Tibial nerve (tissue), 3 donors: ENCODE measurements at regions not wholly inside any gene's neighbourhood (a gene's known extent, or its start where the extent isn't known, plus 50 kb on each side); places are given as distances from the start of the nearest gene placed in this dataset.

ENCODE experiments used
- POLR2A ChIP-seq, 2 donors: fragments of 450-650 bp; IDR thresholded peaks; one replicate each; pipeline ENCODE4 v1.6.1; 2017; ENCODE audit warnings: antibody characterized with exemption in 2 of 2, mild to moderate bottlenecking in 2 of 2, moderate library complexity in 2 of 2
- TF ChIP-seq, protein P1 (sequence below), 5 experiments: fragments of 200-600 bp in 3 of 5; fragments of 450-650 bp in 2 of 5; sonication (generic) in 3 of 5; IDR thresholded peaks; one replicate each; pipeline ENCODE4 v1.5.1; 2016 to 2019; ENCODE audit warnings: antibody characterized with exemption in 5 of 5, mild to moderate bottlenecking in 3 of 5, moderate library complexity in 2 of 5

DNA sequence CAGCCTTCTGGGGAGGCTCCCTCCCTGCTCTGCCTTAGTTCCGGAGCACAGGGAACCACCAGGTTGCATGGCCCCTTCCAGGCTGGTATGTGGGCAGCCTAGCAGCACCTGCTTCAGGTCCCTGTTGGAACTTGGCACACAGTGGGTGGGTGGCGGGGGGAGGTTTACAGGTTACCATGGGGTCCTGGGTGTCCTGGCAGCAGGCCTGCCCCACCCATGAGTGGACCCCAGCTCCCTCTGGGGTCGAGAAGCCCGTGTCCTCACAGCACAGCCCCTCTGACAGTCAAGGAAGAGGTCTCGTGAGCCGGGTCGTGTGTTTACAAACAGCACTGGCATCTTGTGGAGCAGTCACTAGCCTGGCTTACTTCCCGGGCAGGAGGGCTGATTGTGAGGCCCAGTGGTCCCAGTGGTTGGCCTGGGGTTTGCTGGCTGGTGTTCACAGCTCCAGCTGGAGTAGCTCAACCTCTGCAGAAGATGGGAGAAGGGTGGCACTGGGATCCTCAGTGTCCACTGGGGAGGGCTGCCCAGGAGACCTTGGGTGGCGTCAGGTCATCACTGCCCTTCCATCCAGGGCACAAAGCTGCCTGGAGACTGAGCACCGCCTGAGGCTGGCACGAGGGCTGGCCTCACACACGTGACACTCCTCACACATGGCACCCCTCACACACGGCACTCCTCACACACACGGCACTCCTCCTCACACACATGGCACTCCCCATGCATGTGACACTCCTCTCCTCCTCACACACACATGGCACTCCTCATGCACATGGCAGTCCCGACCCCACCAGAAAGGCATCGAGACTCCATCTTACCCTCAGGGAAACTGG lies 100.9 kb downstream of the RIPK4 start:
- TF ChIP-seq, protein P1, sequence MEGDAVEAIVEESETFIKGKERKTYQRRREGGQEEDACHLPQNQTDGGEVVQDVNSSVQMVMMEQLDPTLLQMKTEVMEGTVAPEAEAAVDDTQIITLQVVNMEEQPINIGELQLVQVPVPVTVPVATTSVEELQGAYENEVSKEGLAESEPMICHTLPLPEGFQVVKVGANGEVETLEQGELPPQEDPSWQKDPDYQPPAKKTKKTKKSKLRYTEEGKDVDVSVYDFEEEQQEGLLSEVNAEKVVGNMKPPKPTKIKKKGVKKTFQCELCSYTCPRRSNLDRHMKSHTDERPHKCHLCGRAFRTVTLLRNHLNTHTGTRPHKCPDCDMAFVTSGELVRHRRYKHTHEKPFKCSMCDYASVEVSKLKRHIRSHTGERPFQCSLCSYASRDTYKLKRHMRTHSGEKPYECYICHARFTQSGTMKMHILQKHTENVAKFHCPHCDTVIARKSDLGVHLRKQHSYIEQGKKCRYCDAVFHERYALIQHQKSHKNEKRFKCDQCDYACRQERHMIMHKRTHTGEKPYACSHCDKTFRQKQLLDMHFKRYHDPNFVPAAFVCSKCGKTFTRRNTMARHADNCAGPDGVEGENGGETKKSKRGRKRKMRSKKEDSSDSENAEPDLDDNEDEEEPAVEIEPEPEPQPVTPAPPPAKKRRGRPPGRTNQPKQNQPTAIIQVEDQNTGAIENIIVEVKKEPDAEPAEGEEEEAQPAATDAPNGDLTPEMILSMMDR (IDR thresholded peaks at IDR 0.05) = no peak
- no peak for TF ChIP-seq POLR2A (IDR thresholded peaks at IDR 0.05)
